Activated naive CD4-positive, alpha-beta T cell (primary cell): ENCODE measurements at regions not wholly inside any gene's neighbourhood (a gene's known extent, or its start where the extent isn't known, plus 50 kb on each side); places are given as distances from the start of the nearest gene placed in this dataset.
"Not testable (repeated sequence)": the region's sequence is repeated elsewhere in the genome, so short reads cannot be mapped to it uniquely, and the experiment has no call there.

Source experiments
- DNase-seq, 4 experiments: peaks; one replicate each; lab custom pipeline; 2025; lab: John Stamatoyannopoulos, UW

- not testable (repeated sequence) for DNase-seq
Observed at GRCh38 chr5:50588471-50588870, 78.0 kb upstream of the PARP8 start.

- DNase-seq = not testable (repeated sequence)
Observed at GRCh38 chr5:50590444-50591189, 75.8 kb upstream of the PARP8 start.

GRCh38 chr5:50591338-50591737, 75.1 kb upstream of the PARP8 start:
- DNase-seq = not testable (repeated sequence)

GRCh38 chr5:50593681-50594080, 72.8 kb upstream of the PARP8 start:
- no peak for DNase-seq

GRCh38 chr5:50595199-50595598, 71.2 kb upstream of the PARP8 start:
- DNase-seq = no peak

- DNase-seq = peak in 2 of 4 experiments; percentile 11 to 13
Observed at GRCh38 chr5:50601576-50601975, 64.9 kb upstream of the PARP8 start.

- no peak for DNase-seq
Observed at GRCh38 chr5:50606179-50606578, 60.3 kb upstream of the PARP8 start.

- not testable (repeated sequence) for DNase-seq
Observed at GRCh38 chr5:50607456-50607855, 59.0 kb upstream of the PARP8 start.

- not testable (repeated sequence) for DNase-seq
Observed at GRCh38 chr5:50607953-50608705, 58.3 kb upstream of the PARP8 start.

GRCh38 chr5:50613057-50613456, 53.4 kb upstream of the PARP8 start:
- not testable (repeated sequence) for DNase-seq
